GM12864 (cell line): ENCODE measurements at regions not wholly inside any gene's neighbourhood (a gene's known extent, or its start where the extent isn't known, plus 50 kb on each side); places are given as distances from the start of the nearest gene placed in this dataset.

Experiments
- DNase-seq: peaks from one replicate; pipeline ENCODE4 v3.0.0-alpha.2; 2011; ENCODE audit warnings: low read depth
- H3K4me3 ChIP-seq: 2 replicates; pipeline ENCODE4 v1.5.1; 2011; ENCODE audit warnings: mild to moderate bottlenecking, low read depth, low read length, control low read depth
- CTCF ChIP-seq: IDR thresholded peaks from 2 replicates; pipeline ENCODE4 v1.5.1; 2011; ENCODE audit warnings: low read depth, mild to moderate bottlenecking, moderate library complexity, low read length, control low read depth, inconsistent platforms; ENCODE audit errors: missing control alignments

GRCh38 chr5:53423724-53424123 is 56.7 kb upstream of the FST start:
- DNase-seq: no peak
- TF ChIP-seq CTCF: no peak
- no peak overlapping the region for H3K4me3 ChIP-seq

- TF ChIP-seq CTCF: no peak
- no peak for DNase-seq
- no peak overlapping the region for H3K4me3 ChIP-seq
Measured at GRCh38 chr5:53424686-53425615, 55.5 kb upstream of the FST start.

- DNase-seq: no peak
- peak; percentile 28 for TF ChIP-seq CTCF
- no peak overlapping the region for H3K4me3 ChIP-seq
Measured at GRCh38 chr5:53425687-53426511, 54.5 kb upstream of the FST start.

GRCh38 chr5:53426512-53426830 is 54.0 kb upstream of the FST start:
- H3K4me3 ChIP-seq: no peak overlapping the region
- TF ChIP-seq CTCF: no peak
- DNase-seq: no peak

GRCh38 chr5:53426878-53427277 is 53.6 kb upstream of the FST start:
- no peak for DNase-seq
- no peak for TF ChIP-seq CTCF
- no peak overlapping the region for H3K4me3 ChIP-seq

GRCh38 chr5:53427965-53428364 is 52.5 kb upstream of the FST start:
- H3K4me3 ChIP-seq: no peak overlapping the region
- TF ChIP-seq CTCF: no peak
- DNase-seq: no peak
